Thoracic aorta (tissue), 2 donors: ENCODE measurements at regions not wholly inside any gene's neighbourhood (a gene's known extent, or its start where the extent isn't known, plus 50 kb on each side); places are given as distances from the start of the nearest gene placed in this dataset.

Source experiments
- ATAC-seq: fragments of 150-250 bp; one replicate; pipeline ENCODE4 v1.8.0; 2017; ENCODE audit warnings: low read depth; ENCODE audit not compliant: insufficient number of reproducible peaks, low FRiP score
- DNase-seq: peaks from one replicate; pipeline ENCODE4 v3.0.0-alpha.2; 2020; ENCODE audit warnings: low spot score
- H3K27ac ChIP-seq, 2 donors: fragments of 200-600 bp; sonication (generic); 1 replicate in 1 of 2; 2 replicates in 1 of 2; pipeline ENCODE4 v1.5.1; 2016; ENCODE audit warnings: mild to moderate bottlenecking in 2 of 2, moderate library complexity in 2 of 2
- H3K27me3 ChIP-seq: fragments of 200-600 bp; sonication (generic); replicated peaks from 2 replicates; pipeline ENCODE4 v1.6.0; 2016; ENCODE audit warnings: mild to moderate bottlenecking; ENCODE audit not compliant: insufficient read depth
- H3K36me3 ChIP-seq: fragments of 200-600 bp; sonication (generic); one replicate; pipeline ENCODE4 v1.5.1; 2016
- H3K4me1 ChIP-seq, 2 donors: fragments of 200-600 bp; sonication (generic); 1 replicate in 1 of 2; 2 replicates in 1 of 2; pipeline versions ENCODE4 v1.5.1 to v1.6.0; 2016; ENCODE audit warnings: low read depth in 2 of 2, mild to moderate bottlenecking in 1 of 2; ENCODE audit not compliant: control insufficient read depth in 1 of 2
- H3K4me3 ChIP-seq: fragments of 200-600 bp; sonication (generic); 2 replicates; pipeline ENCODE4 v1.5.1; 2016; ENCODE audit warnings: mild to moderate bottlenecking
- H3K9me3 ChIP-seq: fragments of 200-600 bp; sonication (generic); 2 replicates; pipeline ENCODE4 v1.5.1; 2016
- CTCF ChIP-seq: fragments of 200-600 bp; sonication (generic); IDR thresholded peaks from one replicate; pipeline ENCODE4 v1.5.1; 2019; ENCODE audit warnings: antibody characterized with exemption

DNA sequence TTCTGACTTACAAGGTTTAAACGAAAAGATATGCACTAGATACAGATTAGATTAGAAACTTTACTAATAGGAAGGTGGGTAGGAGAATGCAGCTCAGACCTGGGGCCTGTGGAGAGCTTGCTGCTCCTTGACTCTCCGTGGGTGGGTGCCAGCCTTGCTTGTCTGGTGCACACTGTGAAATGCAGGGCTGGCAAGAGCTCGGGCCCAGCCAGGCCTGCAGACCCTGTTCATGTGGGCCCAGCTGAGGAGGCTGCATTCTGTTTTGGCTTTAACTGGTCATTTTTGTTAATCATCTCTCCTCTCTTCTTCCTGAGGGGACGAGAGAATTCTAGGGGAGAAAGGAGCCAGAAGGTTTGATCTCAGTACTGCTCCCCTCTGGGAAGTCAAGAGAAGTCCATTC lies 325.4 kb downstream of the QKI start:
- no peaks in the 10 kb centered on the region for H3K4me1 ChIP-seq
- H3K27me3 ChIP-seq: no peaks in the 10 kb centered on the region
- no peaks in the 10 kb centered on the region for H3K9me3 ChIP-seq
- H3K27ac ChIP-seq: no peak overlapping the region
- H3K36me3 ChIP-seq: no peaks in the 10 kb centered on the region
- DNase-seq (no peak), ATAC-seq (no peak)
- H3K4me3 ChIP-seq: no peak overlapping the region
- no peak for TF ChIP-seq CTCF

GRCh38 chr6:163739408-163739725 lies 324.8 kb downstream of the QKI start:
- Histone ChIP-seq H3K36me3 (no peaks in the 10 kb centered on the region), H3K27me3 (no peaks in the 10 kb centered on the region), H3K4me1 (no peaks in the 10 kb centered on the region), H3K27ac (no peak overlapping the region), H3K9me3 (no peaks in the 10 kb centered on the region), H3K4me3 (no peak overlapping the region)
- no peak for TF ChIP-seq CTCF
- DNase-seq (no peak), ATAC-seq (no peak)

DNA sequence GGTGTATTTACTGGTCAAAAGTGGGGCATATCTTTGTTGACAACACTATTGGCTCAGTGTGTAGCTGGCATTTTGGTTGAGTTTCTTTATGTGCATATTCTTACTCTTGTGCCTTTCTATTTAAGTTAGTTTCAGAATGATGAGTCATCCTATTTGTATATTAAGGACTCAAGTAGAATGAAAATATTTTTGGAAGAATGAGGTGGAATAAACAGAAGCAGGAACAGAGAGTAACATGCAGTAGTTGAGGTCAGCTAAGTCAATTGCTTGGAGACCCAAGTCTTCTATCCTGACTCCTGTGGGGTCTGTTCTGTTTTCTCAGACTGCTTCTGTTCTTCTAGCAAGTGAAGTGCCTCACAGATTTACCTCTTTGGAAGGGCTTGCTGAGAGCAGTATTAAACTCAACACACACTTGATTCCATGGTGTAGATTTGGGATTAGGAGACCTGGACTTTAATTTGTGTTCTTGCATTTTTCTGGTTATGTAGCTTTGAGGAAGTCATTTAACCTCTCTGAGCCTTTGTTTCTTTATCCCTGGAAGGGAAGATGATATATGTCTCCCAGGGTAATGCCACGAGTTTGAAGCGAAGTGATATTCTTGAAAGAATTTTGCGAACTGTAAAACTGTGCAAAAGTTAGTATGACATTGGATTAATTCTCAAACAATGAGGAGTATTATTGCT lies 324.3 kb downstream of the QKI start:
- Histone ChIP-seq H3K4me1 (no peaks in the 10 kb centered on the region), H3K9me3 (no peaks in the 10 kb centered on the region), H3K27me3 (no peaks in the 10 kb centered on the region), H3K27ac (no peak overlapping the region), H3K4me3 (no peak overlapping the region), H3K36me3 (no peaks in the 10 kb centered on the region)
- TF ChIP-seq CTCF: no peak
- ATAC-seq: no peak
- no peak for DNase-seq

- ATAC-seq (no peak), DNase-seq (no peak)
- TF ChIP-seq CTCF: no peak
- Histone ChIP-seq H3K27me3 (no peaks in the 10 kb centered on the region), H3K4me1 (no peaks in the 10 kb centered on the region), H3K27ac (no peak overlapping the region), H3K36me3 (no peaks in the 10 kb centered on the region), H3K4me3 (no peak overlapping the region), H3K9me3 (no peaks in the 10 kb centered on the region)
Measured at GRCh38 chr6:163738304-163738703, 323.8 kb downstream of the QKI start.

- TF ChIP-seq CTCF: no peak
Measured at GRCh38 chr6:163735076-163735475, 320.6 kb downstream of the QKI start.

More at GRCh38 chr6:163735076-163735475, 320.6 kb downstream of the QKI start:
- Histone ChIP-seq H3K4me1 (no peaks in the 10 kb centered on the region), H3K27ac (no peak overlapping the region), H3K36me3 (no peaks in the 10 kb centered on the region), H3K27me3 (no peaks in the 10 kb centered on the region), H3K4me3 (no peak overlapping the region), H3K9me3 (no peaks in the 10 kb centered on the region)
- DNase-seq (no peak), ATAC-seq (no peak)
